IMR-90 (cell line): ENCODE measurements at regions not wholly inside any gene's neighbourhood (a gene's known extent, or its start where the extent isn't known, plus 50 kb on each side); places are given as distances from the start of the nearest gene placed in this dataset.

ENCODE experiments used
- ATAC-seq: fragments of 200-7000 bp; cut with Tn5 transposase; 2 replicates; pipeline ENCODE4 v1.9.1; 2020; ENCODE audit warnings: low read depth, mild to moderate bottlenecking, moderate library complexity
- BruUV-seq: library from RNA; stranded (reverse); fragments of 400-500 nt; replicated peaks from 2 replicates; lab custom pipeline; 2021; lab: Mats Ljungman, UMichigan
- CTCF ChIA-PET: fragments of 300-600 bp; formaldehyde crosslinking; extraction: SDS; loops from one replicate; lab custom pipeline; 2021; ENCODE audit warnings: antibody characterized with exemption; lab: Yijun Ruan, JAX
- POLR2A ChIA-PET: fragments of 300-600 bp; sonication (Branson Sonifier 250); formaldehyde crosslinking; loops from one replicate; lab custom pipeline; 2022; ENCODE audit warnings: antibody characterized with exemption; ENCODE audit not compliant: unreplicated experiment; lab: Charles Lee
- DNase-seq: peaks from one replicate; pipeline ENCODE4 v3.0.0; 2013
- H2AFZ ChIP-seq: replicated peaks from 2 replicates; pipeline ENCODE3; 2013; ENCODE audit warnings: low read length, mild to moderate bottlenecking; ENCODE audit not compliant: poor library complexity
- H2AK5ac ChIP-seq: 2 replicates; pipeline ENCODE4 v1.6.1; 2013; ENCODE audit warnings: low read depth, low read length, inconsistent platforms
- H2AK9ac ChIP-seq: replicated peaks from 2 replicates; pipeline ENCODE3; 2013; ENCODE audit warnings: mild to moderate bottlenecking, low read depth, low read length, moderate library complexity; ENCODE audit not compliant: poor library complexity
- H2BK120ac ChIP-seq: 2 replicates; pipeline ENCODE4 v1.6.1; 2013; ENCODE audit warnings: low read depth, low read length, inconsistent platforms
- H2BK15ac ChIP-seq: 3 replicates; pipeline ENCODE4 v1.6.1; 2013; ENCODE audit warnings: low read depth, low read length, inconsistent platforms
- H2BK20ac ChIP-seq: 2 replicates; pipeline ENCODE4 v1.6.1; 2013; ENCODE audit warnings: low read depth, mild to moderate bottlenecking, inconsistent platforms, low read length, moderate library complexity
- H2BK5ac ChIP-seq: 2 replicates; pipeline ENCODE4 v1.6.1; 2013; ENCODE audit warnings: mild to moderate bottlenecking, low read depth, low read length, inconsistent platforms; ENCODE audit not compliant: poor library complexity, severe bottlenecking
- H3K14ac ChIP-seq: replicated peaks from 2 replicates; pipeline ENCODE4 v1.6.1; 2013; ENCODE audit warnings: low read depth, low read length, inconsistent platforms
- H3K18ac ChIP-seq: 2 replicates; pipeline ENCODE4 v1.6.1; 2013; ENCODE audit warnings: low read depth, low read length, control low read depth
- H3K23ac ChIP-seq: 2 replicates; pipeline ENCODE4 v1.6.1; 2013; ENCODE audit warnings: low read depth, low read length, inconsistent platforms
- H3K27ac ChIP-seq: 2 replicates; pipeline ENCODE4 v1.5.1; 2013; ENCODE audit warnings: mild to moderate bottlenecking, control low read depth, low read length; ENCODE audit not compliant: insufficient read depth
- H3K27me3 ChIP-seq: 2 replicates; pipeline ENCODE4 v1.6.1; 2013; ENCODE audit warnings: low read length; ENCODE audit not compliant: control insufficient read depth, insufficient read depth
- H3K36me3 ChIP-seq: 2 replicates; pipeline ENCODE4 v1.6.1; 2013; ENCODE audit warnings: low read length, mixed read lengths; ENCODE audit not compliant: control insufficient read depth, insufficient read depth
- H3K4ac ChIP-seq: 2 replicates; pipeline ENCODE4 v1.6.1; 2013; ENCODE audit warnings: low read depth, low read length, inconsistent platforms
- H3K4me1 ChIP-seq: 2 replicates; pipeline ENCODE4 v1.6.1; 2013; ENCODE audit warnings: low read length, mixed read lengths; ENCODE audit not compliant: control insufficient read depth, insufficient read depth
- H3K4me2 ChIP-seq: 2 replicates; pipeline ENCODE4 v1.6.1; 2013; ENCODE audit warnings: low read depth, mild to moderate bottlenecking, control low read depth, low read length, moderate library complexity
- H3K4me3 ChIP-seq: 2 replicates; pipeline ENCODE4 v1.5.1; 2013; ENCODE audit warnings: low read depth, mild to moderate bottlenecking, control low read depth, low read length, moderate library complexity; ENCODE audit not compliant: insufficient read depth
- H3K56ac ChIP-seq: 2 replicates; pipeline ENCODE4 v1.6.1; 2013; ENCODE audit warnings: low read length, inconsistent platforms; ENCODE audit not compliant: insufficient read depth; ENCODE audit errors: extremely low read depth
- H3K79me1 ChIP-seq, 2 experiments: 2 replicates each; pipeline ENCODE4 v1.6.1; 2013; ENCODE audit warnings: low read length in 2 of 2, inconsistent platforms in 1 of 2, low read depth in 1 of 2
- H3K9ac ChIP-seq: 2 replicates; pipeline ENCODE4 v1.6.1; 2013; ENCODE audit warnings: low read depth, low read length, control low read depth
- H3K9me1 ChIP-seq: 2 replicates; pipeline ENCODE4 v1.6.1; 2013; ENCODE audit warnings: low read length, inconsistent platforms; ENCODE audit not compliant: insufficient read depth
- H3K9me3 ChIP-seq: 2 replicates; pipeline ENCODE4 v1.6.1; 2013; ENCODE audit warnings: low read length; ENCODE audit not compliant: control insufficient read depth, insufficient read depth
- H4K20me1 ChIP-seq: 2 replicates; pipeline ENCODE4 v1.6.1; 2013; ENCODE audit warnings: low read length, inconsistent platforms; ENCODE audit not compliant: insufficient read depth
- H4K5ac ChIP-seq: 2 replicates; pipeline ENCODE4 v1.6.1; 2013; ENCODE audit warnings: mild to moderate bottlenecking, low read depth, low read length, control low read depth
- H4K8ac ChIP-seq, 2 experiments: 2 replicates each; pipeline ENCODE4 v1.6.1; 2013; ENCODE audit warnings: low read depth in 2 of 2, low read length in 2 of 2, control low read depth in 1 of 2, inconsistent platforms in 1 of 2
- H4K91ac ChIP-seq: 2 replicates; pipeline ENCODE4 v1.6.1; 2013; ENCODE audit warnings: low read depth, low read length, inconsistent platforms; ENCODE audit not compliant: insufficient read depth
- BHLHE40 ChIP-seq: fragments of 150-350 bp; IDR thresholded peaks from 2 replicates; pipeline ENCODE4 v1.6.1; 2016; ENCODE audit warnings: mild to moderate bottlenecking, low read depth, low read length
- MAZ ChIP-seq: IDR thresholded peaks from 2 replicates; pipeline ENCODE4 v1.6.1; 2012; ENCODE audit warnings: low read depth, mild to moderate bottlenecking, low read length, improper control_type of control experiment, moderate library complexity, borderline replicate concordance
- POLR2A ChIP-seq: IDR thresholded peaks from 2 replicates; pipeline ENCODE4 v1.6.1; 2012; ENCODE audit warnings: mild to moderate bottlenecking, low read depth, low read length
- RAD21 ChIP-seq: IDR thresholded peaks from 2 replicates; pipeline ENCODE4 v1.6.1; 2012; ENCODE audit warnings: low read length, improper control_type of control experiment
- RFX5 ChIP-seq: IDR thresholded peaks from 2 replicates; pipeline ENCODE4 v1.8.0; 2012; ENCODE audit warnings: low read depth, mild to moderate bottlenecking, low read length, moderate library complexity
- WGBS, 2 experiments: methylation state at CpG; one replicate each; pipeline versions ENCODE4 v1.1.5 to v1.1.7; 2013; ENCODE audit warnings: missing lambda C conversion rate in 2 of 2; ENCODE audit not compliant: insufficient read length in 1 of 2; ENCODE audit errors: extremely low coverage in 2 of 2; 5-methylcytosine and 5-hydroxymethylcytosine counted together
- dilution Hi-C: fragments of 300-500 bp; cut with HindIII; formaldehyde crosslinking; loops from one replicate; pipeline ENCODE4 v1.14.3; 2018; ENCODE audit warnings: low sequenced_read_pairs; ENCODE audit not compliant: unreplicated experiment
- in situ Hi-C: fragments of 300-500 bp; cut with MboI; formaldehyde crosslinking; loops from 3 replicates; pipeline ENCODE4 v1.14.3; 2019; ENCODE audit warnings: low sequenced_read_pairs, inconsistent platforms, mixed read lengths
- intact Hi-C: fragments of 100-400 bp; cut with micrococcal nuclease; formaldehyde crosslinking; loops from 2 replicates; pipeline ENCODE4 v1.10.0; 2022
- TF ChIP-seq, protein P1 (sequence below): conservative IDR thresholded peaks from 2 replicates; pipeline ENCODE4 v1.5.1; 2012; ENCODE audit warnings: mild to moderate bottlenecking, low read depth, low read length, improper control_type of control experiment

DNA sequence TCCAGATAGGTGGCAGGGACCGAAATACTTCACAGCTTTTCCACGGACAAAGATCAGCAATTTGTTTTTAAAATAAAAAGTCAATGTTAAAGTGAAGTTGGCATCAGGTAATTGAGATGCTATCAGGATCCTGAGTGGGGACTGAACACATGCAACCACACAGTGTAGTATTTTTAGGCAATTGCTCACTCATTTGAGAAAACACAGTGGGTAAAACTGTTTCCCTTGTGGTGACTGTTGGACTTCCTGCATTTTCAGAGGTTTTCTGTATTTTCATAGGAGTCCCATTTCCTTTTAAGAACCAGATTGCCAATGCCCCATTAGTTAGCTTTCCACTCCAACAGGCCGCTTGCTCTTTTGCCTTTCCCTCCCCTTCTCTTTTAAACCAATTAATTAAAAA lies 159.5 kb upstream of the ZNF32 start:
- Histone ChIP-seq H3K9ac (no peak overlapping the region), H3K79me1 (no peaks in the 10 kb centered on the region), H3K4me1 (peaks cover 5% of the 10 kb centered on the region), H3K18ac (no peak overlapping the region), H4K5ac (no peak overlapping the region), H3K36me3 (no peaks in the 10 kb centered on the region), H3K56ac (0 out of 2 replicates have a peak overlapping the region, but pooled peaks have one; percentile 19), H2BK5ac (no peak overlapping the region), H3K27me3 (peaks cover 12% of the 10 kb centered on the region; the same call in 1 of the 2 replicates), H3K14ac (no peak overlapping the region), H4K20me1 (no peaks in the 10 kb centered on the region), H2AK5ac (no peak overlapping the region), H3K9me1 (peaks cover 7% of the 10 kb centered on the region; the same call in 1 of the 2 replicates), H2BK20ac (no peak overlapping the region; the same call in 1 of the 2 replicates), H4K8ac (no peak overlapping the region), H2BK15ac (no peak overlapping the region), H3K4me3 (no peak overlapping the region), H3K4me2 (no peak overlapping the region), H2AFZ (no peak overlapping the region), H3K23ac (no peak overlapping the region), H4K91ac (no peak overlapping the region), H3K4ac (peak overlapping the region; percentile 21; the same call in 1 of the 2 replicates), H2AK9ac (no peak overlapping the region), H3K27ac (no peak overlapping the region), H3K9me3 (no peaks in the 10 kb centered on the region), H2BK120ac (no peak overlapping the region)
- in situ Hi-C loops = no loop called here
- intact Hi-C loops = loop anchor here (5.0 to 10.0 kb wide), 2 partner anchors 116 to 497 kb away; no protein-coding TSS in a partner anchor
- no CpG with 5 or more reads among the region's 3 CpGs for WGBS, 2 experiments
- ChIA-PET POLR2A (no interaction called here), CTCF (interaction anchor here (0.5 to 0.6 kb wide), 2 partner anchors 13 to 60 kb away, joined by 3 read pairs; no protein-coding TSS in a partner anchor)
- TF ChIP-seq RFX5 = no peak
- TF ChIP-seq BHLHE40 = no peak
- TF ChIP-seq, protein P1, sequence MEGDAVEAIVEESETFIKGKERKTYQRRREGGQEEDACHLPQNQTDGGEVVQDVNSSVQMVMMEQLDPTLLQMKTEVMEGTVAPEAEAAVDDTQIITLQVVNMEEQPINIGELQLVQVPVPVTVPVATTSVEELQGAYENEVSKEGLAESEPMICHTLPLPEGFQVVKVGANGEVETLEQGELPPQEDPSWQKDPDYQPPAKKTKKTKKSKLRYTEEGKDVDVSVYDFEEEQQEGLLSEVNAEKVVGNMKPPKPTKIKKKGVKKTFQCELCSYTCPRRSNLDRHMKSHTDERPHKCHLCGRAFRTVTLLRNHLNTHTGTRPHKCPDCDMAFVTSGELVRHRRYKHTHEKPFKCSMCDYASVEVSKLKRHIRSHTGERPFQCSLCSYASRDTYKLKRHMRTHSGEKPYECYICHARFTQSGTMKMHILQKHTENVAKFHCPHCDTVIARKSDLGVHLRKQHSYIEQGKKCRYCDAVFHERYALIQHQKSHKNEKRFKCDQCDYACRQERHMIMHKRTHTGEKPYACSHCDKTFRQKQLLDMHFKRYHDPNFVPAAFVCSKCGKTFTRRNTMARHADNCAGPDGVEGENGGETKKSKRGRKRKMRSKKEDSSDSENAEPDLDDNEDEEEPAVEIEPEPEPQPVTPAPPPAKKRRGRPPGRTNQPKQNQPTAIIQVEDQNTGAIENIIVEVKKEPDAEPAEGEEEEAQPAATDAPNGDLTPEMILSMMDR = no peak
- TF ChIP-seq RAD21 = no peak
- no peak for TF ChIP-seq POLR2A
- TF ChIP-seq MAZ = no peak
- ATAC-seq = no peak
- dilution Hi-C loops = no loop called here
- no TSS peak for BruUV-seq
- DNase-seq = peak; percentile 14
